ENCODE measurements at regions not wholly inside any gene's neighbourhood (a gene's known extent, or its start where the extent isn't known, plus 50 kb on each side); places are given as distances from the start of the nearest gene placed in this dataset.

DNA sequence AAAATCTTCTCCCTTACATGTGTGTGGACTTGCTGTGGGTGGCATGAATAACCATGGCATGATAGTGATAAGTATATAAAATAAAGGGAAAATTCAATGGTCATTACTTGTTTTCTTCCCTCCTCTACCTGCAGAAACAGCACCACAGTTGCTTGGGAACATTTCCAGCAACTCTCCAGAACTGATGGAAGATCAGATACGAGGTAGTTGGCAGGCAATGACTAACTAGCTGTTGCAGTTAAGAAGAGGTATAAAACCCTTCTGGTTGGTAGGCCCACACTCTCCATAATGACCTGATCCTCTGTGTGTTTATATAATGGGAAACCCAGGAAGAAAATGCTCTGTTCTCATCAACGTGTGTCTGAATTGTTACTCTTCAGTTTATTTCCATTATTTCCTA lies 185.9 kb downstream of the SYK start:
- TF ChIP-seq, protein P1, sequence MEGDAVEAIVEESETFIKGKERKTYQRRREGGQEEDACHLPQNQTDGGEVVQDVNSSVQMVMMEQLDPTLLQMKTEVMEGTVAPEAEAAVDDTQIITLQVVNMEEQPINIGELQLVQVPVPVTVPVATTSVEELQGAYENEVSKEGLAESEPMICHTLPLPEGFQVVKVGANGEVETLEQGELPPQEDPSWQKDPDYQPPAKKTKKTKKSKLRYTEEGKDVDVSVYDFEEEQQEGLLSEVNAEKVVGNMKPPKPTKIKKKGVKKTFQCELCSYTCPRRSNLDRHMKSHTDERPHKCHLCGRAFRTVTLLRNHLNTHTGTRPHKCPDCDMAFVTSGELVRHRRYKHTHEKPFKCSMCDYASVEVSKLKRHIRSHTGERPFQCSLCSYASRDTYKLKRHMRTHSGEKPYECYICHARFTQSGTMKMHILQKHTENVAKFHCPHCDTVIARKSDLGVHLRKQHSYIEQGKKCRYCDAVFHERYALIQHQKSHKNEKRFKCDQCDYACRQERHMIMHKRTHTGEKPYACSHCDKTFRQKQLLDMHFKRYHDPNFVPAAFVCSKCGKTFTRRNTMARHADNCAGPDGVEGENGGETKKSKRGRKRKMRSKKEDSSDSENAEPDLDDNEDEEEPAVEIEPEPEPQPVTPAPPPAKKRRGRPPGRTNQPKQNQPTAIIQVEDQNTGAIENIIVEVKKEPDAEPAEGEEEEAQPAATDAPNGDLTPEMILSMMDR (IDR thresholded peaks at IDR 0.05): no peak
- TF ChIP-seq POLR2A (IDR thresholded peaks at IDR 0.05): no peak
